ENCODE measurements at regions not wholly inside any gene's neighbourhood (a gene's known extent, or its start where the extent isn't known, plus 50 kb on each side); places are given as distances from the start of the nearest gene placed in this dataset.

DNA sequence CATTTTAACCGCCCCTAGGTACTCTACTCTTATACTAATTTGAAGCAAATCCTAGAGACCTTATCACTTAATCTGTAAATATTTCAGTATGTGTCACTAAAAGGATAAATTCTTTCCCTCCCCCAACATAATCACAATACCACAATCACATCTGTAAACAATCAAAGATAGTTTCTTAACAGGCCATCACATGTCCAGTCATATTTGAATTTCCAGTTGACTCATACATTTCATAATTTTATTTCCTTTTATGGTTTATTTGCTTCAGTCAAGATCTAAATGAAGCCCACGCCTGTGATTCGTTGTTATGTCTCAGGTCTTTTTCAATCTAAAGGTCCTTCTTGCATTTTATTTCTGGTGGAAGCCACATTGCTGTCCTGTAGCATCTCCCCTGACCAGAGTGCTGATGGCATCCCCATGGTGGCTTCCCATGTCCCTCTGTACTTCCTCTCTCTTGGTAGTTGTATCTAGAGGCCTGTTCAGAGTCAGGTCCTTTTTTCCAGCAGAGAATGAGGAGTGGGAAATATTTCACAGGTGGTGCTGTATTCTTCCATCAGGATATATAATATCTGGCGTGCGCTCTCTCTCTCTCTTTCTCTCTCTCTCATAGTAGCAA lies 128.6 kb upstream of the SLC22A23 start:
- DNase-seq, result peak; percentile 55

DNA sequence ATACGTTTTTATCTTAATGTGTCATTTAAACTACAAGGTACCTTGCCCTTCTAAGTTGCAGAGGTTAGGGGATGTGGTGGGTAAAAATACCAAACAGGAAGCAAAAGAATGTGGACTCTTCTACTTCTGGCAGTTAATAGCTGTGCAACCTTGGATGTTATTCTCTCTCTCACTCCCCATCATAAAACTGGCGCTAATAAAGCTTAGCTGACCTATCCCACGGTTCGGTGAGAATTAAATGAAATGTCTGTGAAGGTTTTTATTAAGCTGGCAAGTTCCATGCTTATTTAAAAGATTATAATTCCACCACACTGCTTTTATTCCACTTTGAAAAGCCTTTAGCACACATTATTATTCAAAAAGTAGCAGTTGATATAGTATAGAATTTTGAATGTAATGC lies 127.8 kb upstream of the SLC22A23 start:
- no peak for DNase-seq

DNA sequence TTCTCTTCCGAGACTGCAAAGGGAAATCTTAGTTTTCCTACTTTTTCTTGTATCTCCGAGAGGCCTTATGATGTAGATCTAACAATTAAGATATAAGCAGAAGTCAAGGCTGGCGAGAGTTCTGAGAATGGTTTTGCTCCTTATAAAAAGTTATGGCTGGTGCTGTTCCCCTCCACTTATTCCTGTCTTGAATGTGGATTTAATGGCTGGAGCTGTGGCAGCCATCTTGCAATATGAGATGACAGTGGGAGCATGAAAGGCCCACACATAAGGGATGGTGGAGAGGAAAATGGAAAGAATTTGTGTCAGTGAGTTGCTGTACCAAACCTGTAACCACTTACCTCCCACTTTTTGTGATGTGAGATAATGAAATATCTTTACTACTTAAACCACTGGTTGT lies 124.6 kb upstream of the SLC22A23 start:
- no peak for DNase-seq

DNA sequence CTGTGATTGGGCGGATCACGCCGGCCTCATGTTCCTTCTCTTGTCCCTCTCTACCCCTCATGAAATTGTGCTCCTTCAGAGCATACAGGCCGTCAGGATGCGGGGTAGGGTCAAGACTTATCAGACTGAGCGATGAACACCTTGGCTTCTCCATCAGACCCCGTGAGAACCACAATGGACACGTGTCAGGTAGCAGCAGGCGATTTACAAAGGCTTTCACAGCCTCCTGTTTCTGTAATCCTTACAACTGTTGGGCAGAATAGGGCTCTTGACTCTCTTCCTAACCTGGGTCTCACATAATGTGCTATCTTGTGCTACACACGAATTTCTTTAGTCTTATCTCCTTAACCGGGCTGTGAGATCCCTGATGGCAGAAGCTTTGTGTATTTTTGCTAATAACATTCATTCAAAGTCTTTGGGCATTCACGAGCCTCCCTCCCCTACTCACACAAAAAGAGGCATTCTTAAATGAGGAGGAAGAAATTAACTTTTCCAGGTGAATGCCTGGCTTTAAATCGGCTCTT lies 122.9 kb upstream of the SLC22A23 start:
- no peak for DNase-seq

DNA sequence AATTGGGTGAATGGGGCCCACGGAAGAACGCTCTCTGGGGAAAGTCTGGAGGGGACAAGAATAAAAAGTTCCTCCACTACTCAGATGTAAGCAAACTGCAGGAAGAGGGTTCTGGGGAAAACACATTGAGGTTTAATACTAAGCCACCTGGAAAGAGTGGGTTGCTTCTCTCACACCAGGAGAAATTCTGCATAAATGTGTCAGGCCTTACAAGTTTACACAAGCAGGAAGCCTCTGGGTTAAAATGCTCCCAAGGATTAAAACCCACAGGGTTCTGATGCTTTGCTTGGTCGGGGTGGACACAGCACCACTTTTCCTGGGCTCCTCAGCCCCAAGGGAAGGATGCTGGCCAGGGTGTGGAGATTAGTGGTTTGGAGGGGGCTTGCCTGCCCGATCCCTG lies 122.1 kb upstream of the SLC22A23 start:
- no peak for DNase-seq

DNA sequence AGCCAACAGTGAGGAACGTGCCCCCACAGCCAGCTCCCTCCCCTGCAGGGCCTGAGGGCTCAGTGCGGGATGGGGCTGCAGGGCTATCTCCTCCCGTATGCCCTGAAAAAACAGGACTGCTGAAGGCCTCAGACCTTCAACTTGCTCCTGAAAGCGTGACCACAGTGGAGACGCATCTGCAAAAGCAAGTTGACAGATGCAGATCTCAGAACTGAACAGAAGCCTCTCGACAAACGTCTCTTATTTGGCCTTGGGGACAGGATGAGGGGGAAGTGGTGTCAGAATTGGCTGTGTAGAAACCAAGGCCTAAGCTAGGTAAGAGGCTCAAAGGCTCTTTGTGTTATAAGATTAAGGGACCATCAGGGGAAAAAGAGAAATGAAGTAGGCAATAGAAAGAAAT lies 120.7 kb upstream of the SLC22A23 start:
- DNase-seq, result no peak

DNA sequence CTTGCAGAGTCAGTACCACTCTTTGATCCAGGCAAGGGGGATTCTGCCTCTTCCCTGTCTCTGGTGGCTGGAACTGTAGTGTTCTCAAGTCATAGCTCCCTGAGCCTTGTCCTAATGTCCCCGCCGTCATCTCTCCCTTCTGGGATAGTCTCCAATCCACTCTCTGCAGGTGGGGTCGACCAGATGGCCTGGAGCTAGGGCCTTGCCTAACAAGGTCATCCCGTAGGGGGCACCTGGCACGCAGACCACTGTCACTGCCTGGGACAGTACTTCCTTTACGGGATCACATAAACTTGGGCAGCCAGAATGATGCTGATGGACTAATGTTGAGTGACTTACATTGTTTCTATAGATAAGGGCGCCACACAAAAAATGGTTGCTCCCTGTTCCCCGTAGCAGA lies 118.9 kb upstream of the SLC22A23 start:
- no peak for DNase-seq

DNA sequence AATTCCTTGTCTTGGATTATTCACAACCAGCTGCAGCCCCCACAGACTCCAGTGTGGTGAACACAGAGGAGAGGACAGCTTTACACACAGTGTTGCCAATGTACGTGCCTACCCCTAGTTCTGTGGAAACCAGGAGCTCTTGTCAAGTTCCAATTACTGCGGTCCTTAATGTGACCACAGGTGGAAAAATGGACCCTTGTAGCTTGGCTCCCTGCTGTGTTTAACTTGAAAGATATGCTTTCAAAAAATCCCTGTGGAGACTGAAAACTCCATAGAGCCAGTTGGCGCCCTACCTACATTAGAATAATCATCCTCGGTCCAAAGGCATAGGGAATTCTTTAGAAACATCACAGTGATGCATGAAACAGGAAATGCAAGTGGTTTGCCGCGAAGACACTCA lies 118.3 kb upstream of the SLC22A23 start:
- DNase-seq, result no peak

DNA sequence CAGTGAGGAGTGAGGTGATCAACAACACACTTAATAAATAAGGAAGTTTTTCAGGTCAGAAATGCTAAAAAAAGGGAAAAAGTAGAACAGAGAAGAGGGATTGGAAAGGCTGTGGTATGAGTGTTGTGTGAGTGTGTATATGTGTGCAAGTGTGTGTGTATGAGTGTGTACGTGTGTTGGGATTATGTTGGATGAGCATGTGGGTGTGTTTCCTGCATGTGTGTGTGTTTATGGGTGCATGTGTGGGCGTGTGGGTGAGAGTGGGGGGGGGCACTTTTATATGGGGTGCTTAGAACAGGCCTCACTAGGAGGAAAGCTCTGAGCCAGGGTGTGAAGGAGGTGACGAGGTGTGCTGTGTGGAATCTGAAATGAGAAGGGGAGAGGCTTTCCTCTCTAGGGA lies 116.8 kb upstream of the SLC22A23 start:
- DNase-seq, result no peak

DNA sequence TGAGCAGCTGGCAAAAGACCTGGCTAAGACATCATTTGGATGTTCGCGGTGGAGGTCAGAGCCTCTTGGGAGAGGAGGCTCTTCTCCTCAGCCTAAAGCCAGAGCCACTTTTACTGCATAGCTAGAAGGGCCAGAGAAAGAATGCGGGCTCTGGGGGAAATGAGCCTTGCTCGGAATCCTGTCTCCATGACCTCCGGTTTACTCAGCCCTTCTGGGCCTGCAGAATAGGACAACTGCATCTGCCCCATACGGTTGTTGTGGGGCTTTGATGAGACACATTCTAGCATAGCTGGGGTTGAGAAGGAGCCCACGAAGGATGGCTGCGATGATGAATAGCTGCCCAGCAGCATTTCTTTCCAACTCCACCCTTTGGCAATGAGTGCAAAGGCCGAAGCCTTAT lies 115.0 kb upstream of the SLC22A23 start:
- DNase-seq, result no peak

DNA sequence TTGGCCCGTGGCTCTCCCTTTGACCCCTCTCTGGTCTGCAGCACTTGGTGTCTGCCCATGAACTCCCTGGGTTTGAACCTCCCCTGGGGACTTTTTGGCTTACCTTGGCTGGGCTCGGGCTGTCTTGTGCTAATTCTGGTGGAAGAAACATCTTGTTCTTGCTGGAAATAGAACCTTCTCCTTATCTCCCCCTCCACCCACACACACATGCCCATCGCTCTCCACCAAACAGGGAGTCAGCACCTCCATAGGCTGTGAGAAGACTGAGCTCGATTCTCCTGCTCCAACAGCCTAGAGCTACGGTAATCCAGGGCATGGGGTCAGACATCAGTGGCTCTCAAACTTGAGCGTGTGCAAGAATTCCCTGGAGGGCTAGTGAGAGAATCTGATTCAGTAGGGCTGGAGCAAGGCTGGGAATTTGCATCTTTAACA lies 114.4 kb upstream of the SLC22A23 start:
- no peak for DNase-seq

DNA sequence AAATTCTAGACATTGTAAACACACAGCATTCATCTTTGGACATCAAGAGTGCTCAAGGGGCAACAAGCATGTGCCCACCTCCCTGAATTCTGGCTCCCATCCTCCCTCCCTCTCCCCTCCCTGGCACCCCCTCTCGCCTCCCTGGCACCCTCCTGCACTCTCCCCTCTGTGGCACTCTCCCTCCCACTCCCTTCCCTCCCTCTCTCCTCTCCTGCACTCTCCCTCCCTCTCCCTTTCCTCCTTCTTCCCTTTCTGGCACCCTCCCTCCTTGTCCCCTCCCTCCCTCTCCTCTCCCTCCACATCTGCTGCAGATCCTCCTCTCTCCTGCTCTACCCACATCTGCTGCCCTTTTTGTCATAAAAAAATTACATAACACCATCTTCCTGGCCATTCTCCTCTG lies 113.0 kb upstream of the SLC22A23 start:
- no peak for DNase-seq

DNA sequence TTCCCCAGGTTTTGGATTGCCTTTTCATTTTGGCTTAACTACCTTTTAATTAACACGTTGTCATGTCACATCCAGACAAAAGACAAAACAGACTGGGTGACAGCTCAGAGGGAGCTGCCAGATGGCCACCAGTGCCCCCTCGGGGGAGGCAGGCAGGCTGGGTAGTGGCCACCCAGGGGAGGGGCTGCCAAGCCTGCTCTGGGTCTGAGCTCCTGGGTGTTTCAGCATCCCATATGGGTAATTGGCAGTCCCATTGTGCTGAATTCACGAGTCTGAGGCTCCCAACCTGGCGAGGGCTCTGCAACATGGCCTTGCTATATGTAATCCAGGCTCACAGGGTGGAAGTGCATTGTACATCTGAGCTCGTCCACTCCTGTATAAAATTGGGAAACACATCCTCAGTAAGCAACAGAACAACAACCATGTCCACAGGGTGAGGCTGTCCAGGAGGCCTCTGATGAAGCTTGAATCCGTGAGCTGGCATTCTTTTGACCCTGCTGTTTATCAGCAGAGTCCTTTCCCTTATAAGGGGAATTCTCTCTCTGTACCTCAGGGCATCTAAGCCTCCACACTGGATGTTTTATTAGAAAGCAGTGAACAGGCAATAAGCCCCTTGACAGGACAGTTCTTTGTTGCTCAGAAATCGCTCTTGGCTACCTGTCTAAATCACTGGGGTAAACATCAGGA lies 111.7 kb upstream of the SLC22A23 start:
- no peak for DNase-seq

DNA sequence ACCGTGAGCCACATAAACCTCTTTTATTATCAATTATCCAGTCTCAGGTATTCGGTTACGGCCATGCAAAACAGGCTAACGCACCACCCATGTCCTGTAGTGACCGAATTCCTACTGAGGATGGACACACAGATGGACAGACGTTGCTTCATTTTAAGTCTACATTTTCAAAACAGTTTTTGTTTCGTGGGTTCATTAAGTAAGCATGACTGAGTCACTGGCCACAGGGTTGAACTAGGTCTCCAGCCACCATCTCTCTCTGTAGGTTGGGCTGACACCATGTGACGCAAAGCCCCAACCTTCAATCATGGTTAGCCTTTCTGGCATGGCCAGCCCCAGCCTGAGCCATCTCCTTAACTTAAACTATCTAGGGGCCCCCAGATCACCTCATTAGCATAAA lies 110.0 kb upstream of the SLC22A23 start:
- DNase-seq, result no peak

DNA sequence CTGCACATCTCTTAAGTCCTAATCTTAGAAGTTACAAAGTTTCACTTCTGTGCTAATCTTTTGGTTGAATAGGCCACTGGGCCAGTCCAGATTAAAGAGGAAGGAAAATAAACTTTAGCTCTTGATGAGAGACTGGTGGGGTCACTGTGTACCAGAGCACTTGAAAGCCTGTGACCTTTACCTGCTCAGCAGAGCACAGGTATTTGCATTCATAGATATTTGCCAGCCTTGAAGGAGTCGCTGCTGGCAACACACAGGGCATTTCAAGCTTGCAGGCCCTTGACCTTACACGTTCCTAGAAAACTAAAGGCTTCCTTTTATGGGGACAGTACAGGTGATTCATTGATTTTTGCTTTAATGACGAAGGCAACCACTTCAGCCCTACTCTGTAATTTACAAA lies 108.4 kb upstream of the SLC22A23 start:
- DNase-seq, result no peak

DNA sequence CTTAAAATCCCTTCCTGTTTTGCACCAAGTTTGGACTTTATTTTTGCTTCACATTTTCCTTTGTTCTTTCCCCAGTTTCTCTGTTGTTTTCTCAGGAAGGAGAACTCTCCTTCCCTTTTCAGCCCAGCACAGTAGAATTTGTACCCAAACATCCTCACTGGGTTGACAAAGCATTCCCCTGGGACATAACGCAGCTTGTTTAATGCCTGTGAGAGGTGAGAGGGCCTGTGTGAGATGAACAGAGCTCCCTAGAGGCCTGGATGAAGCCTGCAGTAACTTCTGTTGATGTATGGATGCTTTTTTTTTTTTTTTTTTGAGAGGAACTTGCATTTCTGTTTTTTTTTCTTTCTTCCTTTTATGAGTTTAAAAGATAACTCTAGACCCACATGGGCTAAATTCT lies 104.9 kb upstream of the SLC22A23 start:
- DNase-seq, result no peak

DNA sequence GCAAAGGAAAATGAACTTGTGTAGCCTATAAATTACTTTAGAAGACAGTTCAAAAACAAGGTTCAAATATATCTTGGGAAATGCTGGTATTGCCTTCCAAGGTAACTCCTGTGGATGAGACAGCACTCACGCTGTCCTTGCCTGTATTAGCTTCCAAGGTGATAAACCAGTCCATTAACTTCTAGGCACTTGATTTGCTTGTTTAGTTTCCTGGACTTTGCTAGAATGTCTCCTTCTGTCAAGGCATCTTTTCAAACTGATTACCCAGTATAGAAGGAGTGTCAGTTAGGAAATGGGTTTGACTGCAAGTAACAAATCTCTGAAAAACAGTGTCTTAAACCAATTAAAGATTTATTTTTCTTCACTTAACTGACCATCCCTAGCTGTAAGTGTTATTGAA lies 103.4 kb upstream of the SLC22A23 start:
- DNase-seq, result no peak

DNA sequence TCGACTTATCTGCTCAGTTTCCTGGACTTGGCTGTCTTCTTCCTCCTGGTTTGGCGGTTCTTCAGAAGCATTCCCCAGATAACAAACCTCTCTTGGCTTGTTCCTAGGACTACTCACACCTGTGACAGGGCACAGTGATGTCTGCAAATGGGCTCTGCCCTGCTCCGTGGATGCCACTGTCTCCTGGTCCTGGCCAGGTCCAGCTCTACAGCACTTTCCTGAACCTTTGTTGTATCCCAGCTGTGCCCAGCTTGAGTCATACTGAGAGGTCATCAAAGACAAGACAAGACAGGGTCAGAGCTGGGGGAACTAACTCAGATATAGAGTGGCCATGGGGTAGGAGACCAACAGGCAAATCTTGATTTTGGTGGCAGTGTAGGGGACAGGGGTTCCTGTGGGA lies 102.7 kb upstream of the SLC22A23 start:
- no peak for DNase-seq

DNA sequence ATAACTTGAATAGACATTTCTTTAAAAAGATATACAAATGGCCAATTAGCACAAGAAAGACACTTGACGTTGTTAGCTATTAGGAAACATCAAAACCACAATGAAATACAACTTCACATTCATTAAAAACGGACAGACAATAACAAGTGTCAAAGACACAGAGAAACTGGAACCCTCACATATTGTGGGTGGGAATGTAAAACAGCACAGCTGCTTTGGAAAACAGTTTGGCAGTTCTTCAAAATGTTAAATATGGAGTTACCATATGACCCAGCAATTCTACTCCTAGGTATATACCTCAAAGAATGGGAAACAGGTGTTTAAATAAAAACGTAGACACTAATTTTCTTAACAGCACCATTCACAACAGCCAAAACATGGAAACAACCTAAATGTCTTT lies 100.5 kb upstream of the SLC22A23 start:
- DNase-seq, result no peak

DNA sequence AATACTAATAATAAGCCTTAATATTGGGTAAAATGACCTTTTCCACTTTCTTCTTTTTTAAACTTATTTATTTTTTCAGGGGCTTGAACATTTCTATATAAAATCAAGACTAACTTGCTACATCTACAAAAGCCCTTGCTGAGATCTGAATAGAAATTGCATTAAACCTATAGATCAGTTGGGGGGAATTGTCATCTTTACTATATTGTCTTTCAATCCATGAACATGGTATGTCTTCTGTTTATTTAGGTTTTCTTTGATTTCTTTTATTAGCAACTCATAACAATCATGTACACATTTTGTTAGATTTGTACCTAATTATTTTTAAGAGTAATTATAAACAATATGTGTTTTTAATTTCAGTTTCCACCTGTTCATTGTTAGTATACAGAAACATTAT lies 96.4 kb upstream of the SLC22A23 start:
- no peak for DNase-seq

DNA sequence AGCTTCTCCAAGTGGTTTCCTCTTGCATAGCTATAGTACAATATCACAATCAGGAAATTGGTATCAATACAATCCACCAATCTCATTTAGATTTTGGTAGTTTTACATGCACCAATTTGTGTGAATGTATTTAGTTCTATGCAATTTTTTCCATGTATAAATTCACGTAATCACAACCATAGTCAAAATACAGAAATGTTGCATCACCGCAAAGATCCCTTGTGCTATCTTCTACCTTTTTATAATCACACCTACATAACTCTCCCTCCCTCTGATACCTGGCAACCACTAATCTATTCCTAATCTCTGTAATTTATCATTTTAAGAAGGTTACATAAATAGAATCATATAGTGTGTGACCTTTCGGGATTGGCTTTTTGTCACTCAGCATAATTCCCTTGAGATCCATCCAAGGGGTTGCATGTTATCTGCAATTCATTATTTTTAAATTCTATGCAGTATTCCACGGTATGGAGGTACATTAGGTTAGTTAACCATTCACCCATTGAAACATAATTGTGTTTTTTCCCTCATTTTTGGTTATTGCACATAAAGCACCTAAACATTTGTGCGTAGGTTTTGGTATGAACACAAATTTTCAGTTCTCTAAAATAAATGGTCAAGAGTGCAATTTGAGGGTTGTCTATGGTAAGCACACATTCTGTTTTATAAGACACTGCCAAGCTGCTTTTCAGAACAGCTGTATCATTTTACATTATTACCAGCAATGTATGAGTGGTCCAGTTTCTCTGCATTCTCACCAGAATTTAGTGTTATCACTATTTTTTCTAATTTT lies 95.1 kb upstream of the SLC22A23 start:
- DNase-seq, result no peak

DNA sequence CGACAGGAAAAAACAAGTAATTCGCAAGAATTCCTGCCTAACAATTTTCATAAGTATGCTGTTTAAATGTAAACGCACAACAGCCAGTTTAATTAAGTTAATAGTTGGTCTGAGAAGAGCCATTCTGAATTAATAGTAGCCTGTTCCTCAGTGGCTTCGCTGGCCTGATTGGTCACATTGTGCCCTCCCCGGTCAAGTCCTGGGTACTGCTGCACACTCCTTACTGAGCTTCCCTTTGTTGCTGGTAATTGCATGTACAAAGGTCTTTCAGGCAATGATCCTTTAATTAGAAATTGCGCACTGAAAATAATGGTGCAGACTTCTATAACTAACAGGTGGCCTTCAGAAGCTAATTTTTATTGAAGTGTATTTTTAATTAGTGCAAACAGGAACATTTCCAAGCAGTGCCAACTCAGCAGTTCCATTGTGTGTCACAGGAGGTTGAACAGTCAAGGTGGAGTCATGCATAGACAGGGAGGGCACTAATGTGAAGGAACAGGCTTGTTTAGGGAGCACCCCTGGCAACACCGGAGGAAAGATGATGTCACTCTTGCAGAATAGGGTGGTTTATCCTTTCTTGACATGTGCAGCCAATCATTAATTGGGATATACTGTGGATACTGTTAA lies 92.6 kb upstream of the SLC22A23 start:
- no peak for DNase-seq

DNA sequence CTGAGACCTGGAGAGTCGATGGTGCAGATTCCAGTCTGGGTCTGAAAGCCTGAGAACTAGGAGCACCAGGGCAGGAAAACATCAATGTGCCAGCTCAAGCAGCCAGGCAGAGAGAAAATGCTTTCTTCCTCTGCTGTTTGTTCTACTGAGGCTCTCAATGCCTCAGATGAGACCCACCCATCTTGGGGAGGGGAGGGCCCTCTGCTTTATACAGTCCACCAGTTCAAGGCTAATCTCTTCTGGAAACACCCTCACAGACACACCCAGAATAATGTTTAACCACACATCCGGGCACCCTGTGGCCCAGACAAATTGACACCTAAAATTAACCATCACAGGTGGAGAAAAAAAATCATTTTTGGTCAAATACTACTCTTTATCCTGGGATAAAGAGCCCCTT lies 89.3 kb upstream of the SLC22A23 start:
- DNase-seq, result no peak

DNA sequence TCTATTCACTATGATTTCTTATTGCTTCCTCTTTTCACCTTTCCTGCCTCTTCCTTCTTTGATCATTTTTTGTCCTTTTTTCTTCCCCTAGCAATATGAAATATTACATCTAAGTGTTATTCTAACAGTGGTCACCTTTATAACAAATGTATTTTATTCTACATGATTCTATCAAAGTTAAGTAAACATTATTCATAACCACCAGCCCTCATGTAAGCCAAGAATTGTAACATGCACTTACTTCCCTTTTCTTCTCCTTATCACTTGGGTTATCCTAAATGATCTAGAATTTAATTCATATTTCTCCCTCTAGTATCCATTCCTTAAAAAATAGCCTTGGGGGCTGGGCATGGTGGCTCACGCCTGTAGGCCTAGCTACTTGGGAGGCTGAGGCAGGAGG lies 88.3 kb upstream of the SLC22A23 start:
- no peak for DNase-seq

Data from NCI-H1048 (cell line).